HG03521 (cell line): ENCODE measurements at regions not wholly inside any gene's neighbourhood (a gene's known extent, or its start where the extent isn't known, plus 50 kb on each side); places are given as distances from the start of the nearest gene placed in this dataset.
A peak's percentile ranks its signal among the peaks of the same experiment; 100 is the strongest.
"Not testable (repeated sequence)": the region's sequence is repeated elsewhere in the genome, so short reads cannot be mapped to it uniquely, and the experiment has no call there.

ENCODE experiments used
- ATAC-seq: cut with Tn5 transposase; IDR thresholded peaks from one replicate; pipeline ENCODE4 v1.9.1; 2021; ENCODE audit warnings: mild to moderate bottlenecking, moderate library complexity; ENCODE audit not compliant: unreplicated experiment

DNA sequence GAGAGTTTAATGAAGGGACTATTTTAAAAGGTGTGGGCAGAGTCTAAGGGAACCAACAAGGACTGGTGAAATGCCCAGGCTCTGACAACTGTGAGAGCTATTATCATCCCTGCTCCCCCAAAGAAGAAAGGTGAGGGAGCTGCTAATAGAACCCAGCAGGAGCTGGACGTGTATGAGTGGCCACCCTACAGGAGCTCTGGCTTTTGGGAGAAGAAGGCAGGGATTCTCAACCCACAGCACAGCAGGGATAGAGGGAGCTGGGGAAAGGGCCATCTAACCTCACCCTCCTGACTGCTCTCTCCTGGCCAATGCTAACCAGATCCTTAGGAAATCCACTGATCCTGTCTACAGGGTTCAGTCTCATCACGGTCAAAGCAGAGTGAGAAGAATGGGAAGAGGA is 57.1 kb downstream of the GRIN2B start:
- ATAC-seq = no peak

DNA sequence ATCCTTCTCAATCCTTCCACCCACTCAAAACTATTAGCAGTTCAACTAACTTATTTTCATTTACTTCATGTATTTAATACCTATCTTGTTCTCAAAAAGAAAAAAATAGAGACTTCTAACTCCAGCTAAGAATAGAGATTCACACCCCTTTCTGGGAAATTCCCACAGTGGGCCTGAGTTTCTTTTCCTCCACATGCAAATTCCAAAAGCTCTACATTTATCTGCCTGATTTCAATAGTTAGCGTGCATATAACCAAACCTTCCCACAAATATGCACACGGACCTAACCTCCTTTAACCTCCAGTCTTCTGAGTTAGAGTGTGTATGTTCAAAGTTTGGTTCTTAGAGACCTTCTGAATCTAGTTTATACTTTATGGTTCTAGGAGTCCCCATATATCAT is 62.5 kb downstream of the GRIN2B start:
- no peak for ATAC-seq

DNA sequence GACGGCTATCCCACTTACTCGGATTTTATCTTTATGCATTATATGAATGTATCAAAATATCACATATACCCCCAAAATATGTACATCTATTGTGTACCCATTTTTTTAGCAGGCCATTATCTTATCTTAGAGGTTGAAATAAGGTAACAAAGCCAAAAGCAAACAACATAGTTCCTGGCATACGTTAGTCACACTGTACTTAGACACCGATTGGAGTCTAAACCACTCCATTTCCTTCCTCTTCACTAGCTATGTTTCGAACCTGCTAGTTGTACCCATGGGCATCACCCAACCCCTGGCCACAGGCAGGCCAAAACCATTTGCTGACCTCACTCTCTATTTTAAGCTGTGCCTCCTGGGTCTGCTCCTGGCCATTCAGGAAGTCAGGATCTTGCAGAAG is 66.3 kb downstream of the GRIN2B start:
- no peak for ATAC-seq

DNA sequence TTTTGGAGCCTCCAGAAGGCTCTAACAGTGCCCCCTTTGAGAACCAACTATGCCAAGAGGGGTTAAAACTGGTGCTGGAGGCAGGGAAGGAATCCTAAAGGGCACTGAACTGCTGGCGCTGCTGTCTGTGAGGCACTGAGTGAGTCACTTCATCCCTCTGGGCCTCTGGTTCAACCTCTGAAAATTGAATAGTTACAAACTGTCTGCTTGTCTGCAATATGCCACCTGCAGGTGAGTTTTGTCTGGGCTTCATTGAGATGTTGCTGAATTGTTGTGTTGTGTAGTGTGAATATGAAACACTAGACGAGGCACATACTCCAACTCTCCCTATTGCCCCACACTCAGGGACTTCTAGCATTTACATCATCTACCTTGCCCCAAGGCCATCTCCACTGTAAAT is 68.0 kb downstream of the GRIN2B start:
- ATAC-seq = no peak

DNA sequence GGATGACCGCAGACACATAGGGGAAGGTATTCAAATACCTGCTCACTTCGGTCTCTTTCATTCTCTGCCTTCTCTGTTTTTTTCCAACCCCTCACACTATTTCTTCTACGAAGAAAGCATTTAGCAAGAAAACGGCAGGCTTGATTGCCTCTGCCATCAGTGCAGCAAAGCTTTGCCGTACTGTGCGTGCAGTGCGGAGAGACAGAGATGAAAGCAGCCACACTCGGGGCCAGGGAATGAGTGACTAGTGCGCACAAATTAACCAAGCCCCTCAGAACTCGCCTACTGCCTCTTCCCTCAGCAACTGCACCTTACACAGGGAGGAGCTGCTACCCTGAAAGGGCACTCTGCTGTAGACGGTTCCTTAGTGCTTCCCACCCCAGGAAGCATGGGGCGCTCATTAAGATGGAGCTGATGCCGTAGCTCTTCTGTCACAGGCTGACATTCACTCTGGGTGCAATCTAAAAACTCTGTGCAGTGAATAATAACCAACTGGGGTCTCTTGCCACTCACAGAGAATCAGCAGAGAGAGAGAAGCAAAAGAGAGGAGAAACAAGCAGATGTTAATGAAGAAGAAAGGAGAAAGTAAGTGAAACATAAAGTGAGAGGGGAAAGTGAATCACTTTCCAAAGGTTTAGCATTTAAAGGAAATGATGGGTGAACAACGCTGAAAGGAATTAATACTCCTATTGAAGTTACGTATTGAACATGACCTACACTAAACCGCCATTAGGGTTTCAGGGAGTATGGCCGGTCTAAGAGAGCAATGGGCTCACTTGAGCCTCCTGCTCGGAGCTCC is 69.4 kb downstream of the GRIN2B start:
- ATAC-seq = no peak

DNA sequence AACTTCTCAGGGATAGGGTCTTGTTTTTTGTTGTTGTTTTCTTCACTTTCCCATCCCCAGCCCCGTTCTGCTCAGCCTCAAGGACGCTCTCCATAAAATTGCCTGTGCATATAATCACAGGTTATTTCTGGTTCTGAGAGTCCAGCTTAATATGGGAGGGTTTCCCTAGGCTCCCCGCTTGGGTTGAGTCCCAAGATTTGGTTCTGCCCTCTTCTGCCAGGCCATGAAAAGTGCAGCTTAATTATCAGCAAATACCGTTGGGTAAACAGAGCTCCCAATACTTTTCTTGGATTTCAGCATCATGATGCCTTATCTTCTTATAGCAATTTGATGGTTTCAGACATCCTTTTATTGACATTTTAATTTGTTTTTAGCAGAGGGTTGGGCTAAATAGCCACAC is 75.6 kb downstream of the GRIN2B start:
- no peak for ATAC-seq

DNA sequence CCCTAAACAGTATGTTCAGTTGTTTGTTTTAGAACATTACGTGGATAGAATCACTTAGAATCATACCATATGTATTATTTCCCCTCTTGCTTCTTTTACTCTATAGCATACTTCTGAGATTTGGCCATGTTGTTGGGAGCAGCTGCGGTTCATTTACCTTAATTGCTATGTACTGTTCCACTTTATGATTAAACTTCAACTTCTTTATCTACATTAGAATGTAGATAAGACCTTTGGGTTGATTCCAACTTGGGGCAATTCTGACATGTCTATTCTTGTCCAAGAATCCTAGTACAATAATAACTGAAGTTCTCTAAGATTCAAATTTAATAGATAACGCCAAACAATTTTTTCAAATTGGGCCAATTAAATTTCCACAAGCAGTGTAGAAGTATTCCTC is 80.7 kb downstream of the GRIN2B start:
- no peak for ATAC-seq

DNA sequence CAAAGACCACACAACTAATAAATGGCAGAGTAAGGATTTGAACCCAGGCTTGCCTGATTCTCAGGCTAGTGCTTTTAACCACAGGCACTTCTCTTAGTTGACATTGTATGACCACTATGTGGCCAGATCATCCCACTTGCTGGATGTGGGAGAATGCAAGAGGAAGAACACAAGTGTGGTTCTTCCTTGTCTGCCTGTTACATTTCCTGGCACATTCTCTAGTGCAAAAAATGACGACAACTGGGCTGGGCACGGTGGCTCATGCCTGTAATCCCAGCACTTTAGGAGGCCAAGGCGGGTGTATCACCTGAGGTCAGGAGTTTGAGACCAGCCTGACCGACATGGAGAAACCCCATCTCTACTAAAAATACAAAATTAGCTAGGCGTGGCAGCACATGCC is 83.0 kb downstream of the GRIN2B start:
- ATAC-seq = not testable (repeated sequence)

DNA sequence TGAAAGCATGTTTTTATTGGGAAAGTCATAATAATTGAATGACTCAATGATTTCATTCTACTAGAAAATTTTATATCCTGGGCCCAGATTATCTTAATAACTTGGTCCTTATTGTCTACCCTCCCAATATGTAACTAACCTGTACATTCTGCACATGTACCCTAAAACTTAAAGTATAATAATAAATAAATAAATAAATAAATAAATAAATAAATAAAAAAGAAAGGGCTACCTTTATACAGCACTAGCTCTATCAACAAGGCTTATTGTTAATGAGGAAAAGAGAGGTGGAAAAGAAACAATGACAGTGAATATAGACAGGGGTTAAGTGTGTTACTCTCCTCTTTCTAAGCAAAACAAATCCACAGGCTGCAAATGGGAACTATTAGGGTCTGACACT is 83.6 kb downstream of the GRIN2B start:
- ATAC-seq = no peak

DNA sequence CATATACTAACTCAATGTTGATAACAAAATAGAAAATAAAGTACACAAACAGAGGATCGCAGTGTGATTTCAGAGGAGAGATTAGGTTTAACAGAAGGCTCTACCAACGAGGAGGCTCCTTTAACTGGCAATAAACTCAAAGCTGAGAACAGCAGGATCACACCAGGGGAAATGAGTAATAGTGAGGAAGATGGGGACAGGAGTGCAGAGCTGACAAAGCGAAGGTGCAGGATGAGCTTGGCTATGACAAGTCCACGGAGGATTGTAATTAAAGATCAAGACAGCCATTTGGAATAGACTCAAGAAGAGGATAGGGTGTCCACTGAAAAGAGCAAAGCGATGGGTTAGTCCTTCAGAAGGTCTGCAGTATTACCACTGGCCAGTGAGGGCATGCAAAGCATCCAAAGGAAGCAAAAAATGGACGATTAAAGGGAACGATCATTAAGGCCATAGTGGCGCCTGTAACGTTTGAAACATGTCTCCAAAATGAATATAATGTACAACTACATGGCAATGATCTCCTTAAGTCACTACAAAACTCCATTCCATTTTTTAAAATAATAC is 85.3 kb downstream of the GRIN2B start:
- no peak for ATAC-seq

DNA sequence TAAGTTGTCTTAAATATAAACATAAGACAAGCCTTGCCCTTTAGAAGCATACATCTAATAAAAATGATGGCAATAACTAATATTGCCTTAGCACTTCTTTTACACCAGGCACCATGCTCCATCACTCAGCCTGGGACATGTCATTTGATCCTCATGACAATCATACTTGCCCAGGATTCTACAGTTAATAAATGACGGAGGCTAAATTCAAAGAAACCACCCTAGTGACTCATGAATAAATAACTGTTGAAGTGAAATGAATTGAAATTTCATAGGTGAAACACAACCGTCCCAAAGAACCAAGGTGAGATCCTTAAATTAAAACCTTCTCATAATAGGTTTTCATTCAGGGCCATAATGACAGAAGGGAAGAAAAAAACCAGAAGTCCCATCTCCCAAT is 89.5 kb downstream of the GRIN2B start:
- ATAC-seq = no peak

DNA sequence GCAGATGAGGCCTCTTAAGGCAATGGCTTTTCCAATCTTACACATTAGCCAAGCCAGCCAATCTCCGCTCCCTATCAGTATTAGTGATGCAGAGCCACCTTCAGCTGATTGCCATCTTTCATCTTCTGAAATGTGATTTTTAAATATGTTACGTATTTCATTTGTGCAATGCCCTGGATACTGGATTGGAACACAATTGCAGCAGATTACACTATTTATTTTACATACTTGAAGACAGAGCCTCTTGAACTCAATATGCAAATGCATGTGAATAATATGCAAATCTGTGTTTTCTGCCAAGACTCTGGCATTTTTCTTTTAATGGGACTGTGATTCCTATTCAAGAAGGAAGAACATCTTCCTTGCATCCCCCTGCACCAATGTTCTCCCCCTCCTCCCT is 90.5 kb downstream of the GRIN2B start:
- no peak for ATAC-seq

DNA sequence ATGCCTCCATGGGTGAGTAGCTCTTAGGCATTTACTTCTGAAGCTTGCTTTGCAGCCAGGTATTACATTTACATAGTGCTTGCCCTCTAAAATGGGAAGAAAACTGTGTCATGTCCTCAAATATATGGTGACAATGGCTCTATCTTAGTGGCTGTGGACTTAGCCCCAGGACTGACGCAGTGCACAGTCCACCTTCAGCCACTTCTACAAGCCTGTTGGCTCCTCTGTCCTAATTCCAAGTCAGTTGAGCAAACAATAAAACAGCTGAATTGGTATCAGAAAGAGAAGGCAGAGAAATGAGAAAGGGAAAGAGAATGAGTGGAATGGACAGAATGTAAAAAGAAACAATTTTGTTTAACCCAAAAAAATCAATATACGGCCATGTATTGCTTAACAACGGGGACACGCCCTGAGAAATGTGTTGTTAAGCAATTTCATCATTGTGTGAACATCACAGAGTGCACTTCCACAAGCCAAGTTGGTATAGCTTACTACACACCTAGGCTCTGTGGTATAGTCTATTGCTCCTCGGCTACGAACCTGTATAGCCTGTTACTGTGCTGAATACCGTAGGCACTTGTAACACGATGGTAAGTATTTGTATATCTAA is 93.5 kb downstream of the GRIN2B start:
- ATAC-seq = no peak

DNA sequence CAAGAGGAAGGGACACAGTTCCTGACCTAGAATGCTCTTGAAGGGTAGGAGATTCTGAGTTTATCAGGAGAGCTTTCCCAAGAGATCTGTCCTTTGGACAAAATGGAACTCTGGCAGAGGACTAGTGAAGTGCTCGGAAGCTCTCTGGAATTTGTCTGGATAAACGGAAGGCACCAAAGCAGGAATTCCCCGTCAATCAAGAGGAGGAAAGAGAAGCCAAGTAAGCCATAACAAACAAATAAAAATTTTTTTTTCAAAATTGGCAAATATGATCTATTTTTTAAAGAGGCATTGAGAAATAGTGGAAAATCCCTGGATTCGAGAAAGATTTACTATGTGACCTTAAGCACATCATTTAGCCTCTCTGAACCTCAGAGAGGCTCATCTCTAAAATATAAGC is 99.2 kb downstream of the GRIN2B start:
- ATAC-seq = no peak

DNA sequence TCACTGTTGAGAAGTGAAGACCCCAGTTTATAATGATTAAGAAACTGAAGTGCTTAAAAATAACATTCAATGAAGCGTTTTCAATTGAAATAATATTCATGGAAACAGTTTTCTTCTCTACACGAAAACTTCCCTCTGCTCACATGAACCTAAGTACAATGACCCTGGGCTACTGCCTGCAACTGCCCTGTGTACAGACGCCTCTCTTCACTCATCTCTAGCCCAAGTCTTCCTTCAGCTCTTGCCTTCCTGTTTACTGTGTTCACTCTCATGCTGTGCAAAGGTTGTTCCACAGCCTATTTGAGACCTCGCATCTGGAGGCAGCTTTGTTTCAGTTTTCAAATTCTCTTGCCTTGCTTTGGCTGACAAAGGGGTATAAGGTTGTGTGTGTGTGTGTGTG is 100.8 kb downstream of the GRIN2B start:
- ATAC-seq = no peak

DNA sequence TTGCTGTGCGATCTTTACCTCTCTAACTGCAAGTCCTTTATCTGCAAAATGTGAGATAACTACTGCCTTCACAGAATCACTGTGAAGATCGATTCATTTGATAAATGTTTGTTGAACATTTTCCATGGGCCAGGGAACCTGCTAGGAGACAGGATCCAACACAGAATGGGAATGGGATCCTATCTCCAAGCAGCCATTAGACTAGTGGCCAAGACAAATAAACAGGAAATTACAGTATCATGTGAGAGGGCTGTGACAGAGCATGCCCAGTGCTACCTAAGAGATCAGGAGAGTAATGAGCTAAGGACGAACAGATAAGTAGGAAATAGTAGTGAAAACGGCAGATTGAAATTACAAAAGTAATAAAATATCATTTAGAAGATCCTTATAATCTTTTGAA is 105.7 kb downstream of the GRIN2B start:
- no peak for ATAC-seq

DNA sequence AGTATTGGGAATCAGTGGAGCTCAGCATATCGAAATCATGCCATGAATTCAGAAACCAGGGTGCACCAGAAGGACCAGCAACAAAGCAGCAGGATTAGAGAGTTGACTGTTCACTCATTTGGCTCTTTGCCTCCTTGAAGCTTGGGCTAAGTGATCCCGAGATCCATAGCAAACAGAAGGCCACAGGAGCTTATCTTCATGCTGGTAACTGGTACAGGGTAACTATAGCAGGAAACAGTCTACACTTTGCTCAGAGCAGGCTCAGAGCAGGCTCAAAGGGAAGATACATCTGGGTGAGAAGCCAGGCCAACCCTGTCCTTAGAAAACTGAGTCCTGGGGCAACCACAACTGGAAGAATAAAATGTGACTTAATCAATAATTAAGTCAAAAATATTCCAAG is 111.1 kb downstream of the GRIN2B start:
- no peak for ATAC-seq

DNA sequence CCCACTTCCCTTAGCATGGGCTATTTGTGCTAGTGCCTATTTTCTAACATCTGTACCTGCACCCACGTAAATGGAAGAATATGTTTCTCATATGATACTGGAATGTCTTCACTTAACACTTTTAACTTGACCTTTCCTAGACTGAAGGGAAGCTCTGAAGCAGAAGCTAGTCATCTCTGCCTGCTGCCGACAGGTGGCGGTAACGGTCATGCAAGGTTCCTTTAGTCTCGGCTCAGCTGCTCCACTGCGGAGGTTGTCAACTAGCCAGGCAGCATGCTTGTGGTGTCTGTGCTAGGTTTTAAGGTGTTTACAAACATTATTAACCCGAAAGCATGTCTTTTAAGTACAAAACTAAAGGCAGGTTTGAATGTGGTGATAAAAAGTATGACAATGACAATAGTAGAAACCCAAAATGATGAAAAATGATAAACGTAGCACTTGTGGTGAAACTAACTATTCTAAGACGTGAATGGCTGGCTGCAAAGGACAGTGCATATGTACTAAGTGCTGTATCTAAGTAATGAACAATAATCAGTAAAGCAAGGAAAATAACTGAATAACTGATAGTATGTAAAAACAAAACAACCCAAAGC is 117.2 kb downstream of the GRIN2B start:
- ATAC-seq = peak; percentile 93

DNA sequence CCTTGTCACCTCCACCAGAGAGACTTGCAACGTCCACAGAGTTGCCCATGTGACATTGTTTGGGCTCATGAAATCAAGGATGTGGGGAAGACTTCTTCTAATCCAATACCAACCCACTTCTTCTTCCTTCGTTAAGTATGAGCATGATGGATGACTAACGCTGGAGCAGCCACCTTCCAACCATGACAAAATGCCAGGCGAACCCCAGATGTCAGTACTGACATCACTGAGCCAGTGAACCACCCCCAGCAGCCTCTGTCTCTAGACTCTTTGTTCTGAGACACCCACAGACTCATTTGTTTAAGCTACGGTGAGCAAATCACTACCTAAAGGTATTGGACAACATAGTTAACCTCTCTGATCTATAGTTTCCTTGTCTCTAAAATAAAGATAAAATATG is 123.7 kb downstream of the GRIN2B start:
- ATAC-seq = no peak

DNA sequence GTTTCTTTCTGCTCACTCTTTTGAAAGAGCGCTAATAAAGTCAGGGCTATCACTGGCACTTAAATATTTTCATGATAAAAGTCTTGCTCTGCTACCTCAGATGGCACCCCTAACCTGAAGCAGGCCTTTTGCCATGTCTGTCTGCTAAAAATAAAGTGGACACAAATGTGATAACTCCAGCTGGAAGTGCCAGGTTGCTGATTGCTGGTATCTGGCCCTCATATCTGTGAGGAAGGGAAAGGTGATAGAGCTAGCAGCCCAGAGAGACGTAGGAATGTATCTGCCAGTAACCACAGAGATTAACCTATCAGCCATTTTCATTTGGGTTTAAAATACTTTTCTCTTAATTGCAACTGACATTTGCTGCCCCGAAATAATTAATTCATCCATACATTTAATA is 127.9 kb downstream of the GRIN2B start:
- no peak for ATAC-seq

DNA sequence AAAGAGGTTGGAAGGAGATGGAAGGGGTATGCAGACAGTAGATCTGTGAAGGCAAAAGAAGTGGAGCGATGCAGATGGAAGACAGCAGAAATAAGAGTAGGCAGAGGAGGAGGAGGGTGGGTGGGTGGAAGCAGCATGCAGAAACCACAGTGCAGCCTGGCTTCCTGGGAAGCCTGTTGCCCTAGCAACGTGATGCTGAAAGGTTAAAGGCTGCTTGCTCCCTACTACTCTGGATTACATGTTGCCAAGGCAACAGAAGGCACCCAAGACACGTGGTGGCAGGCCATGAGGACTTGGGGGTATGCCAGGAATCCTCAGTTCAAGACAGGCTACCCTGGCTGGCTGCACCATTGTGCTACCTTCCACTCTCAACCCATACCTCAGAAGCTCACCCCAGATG is 129.6 kb downstream of the GRIN2B start:
- no peak for ATAC-seq

DNA sequence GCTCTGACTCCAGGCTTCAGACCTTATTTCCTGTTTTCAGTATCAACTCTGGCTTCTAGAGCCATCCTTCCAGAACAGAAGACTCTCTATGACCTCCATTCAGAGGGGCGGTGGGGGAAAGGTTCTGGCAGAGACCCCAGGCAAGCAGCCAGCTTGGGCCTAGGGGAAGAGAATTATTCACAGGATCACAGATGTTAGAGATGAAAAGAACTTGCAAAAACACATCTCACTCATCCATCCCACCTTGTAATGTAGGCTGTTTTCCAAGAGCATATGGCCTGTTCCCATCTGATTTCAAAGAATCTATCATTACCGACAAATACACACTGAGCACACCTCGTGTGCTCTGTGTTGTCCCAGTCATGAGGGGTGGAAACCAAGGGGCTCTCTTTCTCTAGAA is 131.9 kb downstream of the GRIN2B start:
- no peak for ATAC-seq
